GM19043 (cell line): ENCODE measurements at regions not wholly inside any gene's neighbourhood (a gene's known extent, or its start where the extent isn't known, plus 50 kb on each side); places are given as distances from the start of the nearest gene placed in this dataset.
A peak's percentile ranks its signal among the peaks of the same experiment; 100 is the strongest.

Experiments
- ATAC-seq: cut with Tn5 transposase; IDR thresholded peaks from one replicate; pipeline ENCODE4 v1.9.1; 2021; ENCODE audit warnings: low read depth; ENCODE audit not compliant: unreplicated experiment

DNA sequence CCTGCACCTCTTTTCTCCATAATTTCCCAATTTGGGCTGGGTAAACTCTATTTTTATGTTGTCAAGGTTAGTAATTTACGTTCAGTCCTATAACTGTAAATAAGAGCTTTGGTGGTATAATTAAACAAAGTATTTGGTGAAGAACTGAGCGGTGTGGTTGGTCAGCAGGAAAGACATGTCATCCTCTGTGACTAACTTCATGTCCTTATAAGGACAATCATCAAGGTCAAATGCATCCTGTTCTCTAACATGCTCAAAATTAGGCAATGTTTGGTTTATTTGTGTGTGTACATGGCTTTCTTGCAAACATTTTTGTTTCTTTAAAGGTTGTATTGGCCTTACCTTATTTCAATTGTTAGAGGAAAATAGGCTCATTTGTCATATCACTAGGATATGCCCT is 121.5 kb upstream of the NABP1 start:
- ATAC-seq: no peak

DNA sequence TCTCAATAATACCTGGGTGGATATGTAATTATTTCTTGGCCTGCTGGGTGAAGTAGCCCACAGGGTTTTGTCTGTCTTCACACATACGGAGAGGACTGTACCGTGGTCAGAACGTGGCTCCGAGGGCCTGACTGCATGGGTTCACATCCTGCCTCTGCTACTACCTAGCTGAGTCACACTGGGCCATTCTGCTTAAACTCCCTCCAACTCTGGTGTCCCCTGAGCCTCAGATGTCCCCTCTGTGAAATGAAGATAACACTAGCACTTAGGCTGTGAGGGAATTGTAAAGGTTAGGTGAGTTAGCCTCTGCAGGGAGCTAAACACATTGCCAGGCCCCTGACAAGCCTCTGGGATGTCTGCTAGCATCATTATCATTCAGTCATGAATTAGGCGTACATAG is 120.1 kb upstream of the NABP1 start:
- no peak for ATAC-seq

DNA sequence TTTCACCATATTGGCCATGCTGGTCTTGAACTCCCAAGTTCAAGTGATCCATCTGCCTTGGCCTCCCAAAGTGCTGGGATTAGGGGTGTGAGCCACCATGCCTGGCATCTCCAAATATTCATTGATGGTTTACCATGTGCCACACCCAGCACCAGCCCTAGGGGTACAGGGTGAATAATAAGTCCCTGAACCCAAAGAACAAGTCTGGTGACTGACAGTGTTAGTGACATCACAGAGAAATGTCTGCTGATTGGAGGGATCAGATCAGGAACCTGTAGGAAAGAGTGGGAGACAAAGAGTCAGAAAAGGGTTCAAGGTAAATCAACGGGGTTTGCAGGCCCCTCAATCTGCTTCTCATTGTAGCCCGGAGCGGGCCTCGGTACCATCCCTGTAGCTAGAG is 118.4 kb upstream of the NABP1 start:
- ATAC-seq: no peak

DNA sequence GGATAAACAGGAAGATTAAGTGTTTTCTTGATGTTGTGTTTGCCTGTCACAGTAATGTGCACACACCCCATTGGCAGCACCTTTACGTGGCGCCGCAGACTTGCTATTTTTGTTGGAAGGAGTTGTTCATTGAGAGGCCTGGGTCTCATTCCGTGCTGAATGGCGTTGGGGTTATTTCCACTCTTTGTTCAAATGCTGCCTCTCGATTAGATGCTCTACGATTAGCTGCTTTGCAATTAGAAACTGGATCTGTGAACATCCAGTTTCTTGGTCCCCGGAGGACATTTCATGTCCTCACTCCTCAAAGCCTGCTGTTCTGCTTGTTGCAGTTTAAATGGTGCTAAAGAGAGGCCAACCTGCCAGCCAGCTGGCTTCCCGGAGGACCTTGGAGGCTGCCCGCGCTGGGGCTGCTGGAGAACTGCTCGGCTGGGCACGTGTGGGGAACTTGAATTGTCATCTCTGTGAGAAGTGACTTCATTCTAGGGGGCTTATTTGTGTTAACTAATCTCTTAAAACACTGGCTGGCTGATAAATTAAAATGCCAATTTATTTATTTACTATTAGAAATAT is 117.4 kb upstream of the NABP1 start:
- ATAC-seq: no peak

DNA sequence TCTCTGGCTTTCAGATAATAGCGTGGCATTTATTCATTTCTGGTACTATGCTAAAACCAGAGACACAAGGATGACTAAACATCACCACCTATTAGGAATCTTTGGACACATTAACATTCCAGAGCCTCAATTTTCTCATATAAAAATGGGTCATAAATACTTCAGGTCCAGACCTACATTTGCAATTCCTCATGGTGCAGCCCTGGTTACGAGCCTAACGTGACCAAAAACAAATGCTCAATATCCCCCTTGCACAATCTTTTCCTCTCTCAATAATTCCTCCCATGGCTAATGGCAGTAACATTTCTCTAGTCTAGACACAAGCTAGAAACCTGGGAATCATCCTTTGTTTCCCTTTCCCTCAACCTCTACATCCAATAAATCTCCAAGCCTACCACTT is 112.8 kb upstream of the NABP1 start:
- ATAC-seq: no peak

DNA sequence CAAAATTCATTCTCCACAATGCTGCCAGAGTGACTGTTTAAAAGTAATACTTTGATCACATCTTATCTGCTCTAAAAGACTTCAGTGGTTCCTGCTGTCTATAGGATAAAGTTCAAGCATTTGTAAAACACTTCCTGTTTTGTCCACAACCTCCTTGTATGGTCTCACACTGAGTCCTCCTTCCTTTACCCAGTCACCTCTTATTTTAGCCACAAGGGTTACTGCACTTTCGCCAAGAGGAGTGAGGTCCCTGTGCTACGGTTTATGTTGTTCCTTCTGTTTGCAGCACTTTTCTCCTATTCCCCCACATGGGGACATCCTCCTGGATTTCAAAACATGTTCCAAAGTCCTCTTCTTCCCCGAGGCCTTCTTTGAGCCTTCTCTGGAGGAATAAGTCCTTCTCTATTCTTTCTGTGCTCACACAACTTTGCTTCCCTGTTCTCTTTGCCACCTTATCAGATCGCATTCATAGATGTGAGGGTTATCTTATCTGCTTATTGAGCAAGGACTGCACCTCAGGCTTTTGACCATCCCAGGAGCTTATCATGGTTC is 112.2 kb upstream of the NABP1 start:
- peak; percentile 62 for ATAC-seq

DNA sequence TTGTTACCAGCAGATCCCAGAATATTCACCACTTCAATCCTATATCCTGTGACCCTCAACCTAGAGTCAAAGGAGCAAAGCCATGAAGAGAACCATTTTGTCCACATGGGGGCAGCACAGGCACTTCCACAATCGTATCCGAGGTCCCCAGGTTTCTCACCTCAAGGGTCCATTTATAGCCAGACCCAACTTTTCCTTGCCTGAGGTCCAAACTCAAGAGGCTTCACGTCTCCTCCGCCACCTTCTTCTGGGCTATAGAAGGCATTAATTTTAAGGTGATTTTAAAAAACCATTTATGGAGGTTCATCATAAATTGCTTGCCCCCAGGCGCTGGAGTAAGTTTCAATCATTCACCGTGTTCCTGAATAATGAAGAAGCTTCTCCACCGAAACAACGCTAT is 111.6 kb upstream of the NABP1 start:
- peak; percentile 67 for ATAC-seq

DNA sequence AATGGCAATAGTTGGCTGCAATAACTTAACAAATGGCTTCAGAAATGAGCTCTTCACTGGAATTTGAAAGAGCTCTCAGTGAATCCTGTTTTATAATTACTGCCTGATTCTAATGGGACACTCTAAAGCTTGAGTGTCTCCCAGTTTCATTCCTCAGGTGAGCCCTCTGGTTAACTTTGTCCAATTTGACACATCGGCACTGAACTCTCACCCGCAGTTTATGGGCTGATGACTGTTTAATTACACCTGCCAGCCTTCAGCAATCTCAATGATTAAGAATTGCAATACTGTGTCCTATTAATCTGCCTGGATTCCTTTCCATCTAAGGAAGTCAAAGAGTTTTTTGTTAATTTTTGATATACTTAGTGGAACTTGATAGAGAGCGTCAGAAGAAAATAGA is 110.7 kb upstream of the NABP1 start:
- no peak for ATAC-seq

DNA sequence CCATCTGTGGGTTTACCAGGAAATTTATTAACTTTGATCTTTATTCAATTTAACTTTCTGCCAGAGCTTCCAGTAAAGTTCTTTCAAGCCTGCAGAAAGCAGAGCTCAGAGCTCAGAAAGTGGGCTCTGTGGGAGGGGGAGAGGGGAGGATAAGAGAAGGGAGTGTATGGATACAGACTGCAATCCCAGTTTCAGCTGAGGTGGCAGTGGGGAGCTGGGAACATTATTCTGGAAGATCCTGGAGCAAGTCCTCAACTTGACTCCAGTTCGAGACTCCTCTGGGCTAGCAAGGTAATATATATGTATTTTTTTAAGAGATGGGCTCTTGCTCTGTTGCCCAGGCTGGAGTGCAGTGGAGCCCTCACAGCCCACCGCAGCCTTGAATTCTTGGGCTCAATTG is 108.9 kb upstream of the NABP1 start:
- ATAC-seq: no peak

DNA sequence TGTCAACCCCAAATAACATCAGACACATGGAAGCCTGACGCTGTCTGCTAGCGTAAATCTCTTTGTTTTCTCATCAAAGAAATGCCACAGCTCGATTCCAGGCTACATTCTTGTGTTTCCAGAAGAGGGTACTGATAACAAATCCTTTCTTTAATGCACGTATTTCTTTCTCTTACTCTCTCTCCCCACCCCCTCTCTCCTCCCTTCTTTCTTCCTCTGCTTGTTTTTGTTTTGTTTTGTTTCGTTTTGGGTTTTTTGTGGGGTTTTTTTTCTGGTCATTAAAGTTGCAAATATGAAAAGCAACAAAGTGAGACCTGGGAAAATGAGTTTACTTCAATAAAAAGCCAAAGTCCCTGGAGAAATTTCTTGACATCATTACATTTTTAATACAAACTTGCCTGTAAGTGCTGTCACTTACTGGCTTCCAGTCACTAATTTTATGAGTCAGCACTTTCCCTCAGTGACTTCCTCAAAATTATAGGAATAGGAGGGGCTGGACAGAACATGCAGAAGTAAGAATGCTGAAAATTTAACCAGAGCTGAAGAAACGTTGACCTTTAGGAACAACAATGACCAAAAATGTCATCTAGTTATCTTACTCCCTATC is 106.7 kb upstream of the NABP1 start:
- peak; percentile 50 for ATAC-seq

DNA sequence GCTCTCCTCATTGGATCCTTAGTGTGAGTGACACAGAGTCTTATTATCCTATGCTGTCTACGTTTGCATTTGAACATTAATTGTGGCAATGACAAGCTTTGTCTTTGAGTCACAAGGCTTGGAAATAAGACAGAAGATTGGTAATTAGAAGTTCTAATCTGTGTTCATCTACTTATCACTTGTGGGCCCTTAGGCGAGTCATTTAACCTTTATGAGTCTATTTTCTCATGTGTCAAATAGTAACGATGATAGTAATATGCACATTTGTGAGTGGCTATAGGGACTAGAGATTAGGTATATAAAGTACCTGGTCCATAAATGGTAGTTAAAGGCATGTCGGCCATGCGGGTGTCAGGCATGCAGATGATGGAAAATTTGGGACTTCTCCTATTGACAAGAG is 105.6 kb upstream of the NABP1 start:
- no peak for ATAC-seq

DNA sequence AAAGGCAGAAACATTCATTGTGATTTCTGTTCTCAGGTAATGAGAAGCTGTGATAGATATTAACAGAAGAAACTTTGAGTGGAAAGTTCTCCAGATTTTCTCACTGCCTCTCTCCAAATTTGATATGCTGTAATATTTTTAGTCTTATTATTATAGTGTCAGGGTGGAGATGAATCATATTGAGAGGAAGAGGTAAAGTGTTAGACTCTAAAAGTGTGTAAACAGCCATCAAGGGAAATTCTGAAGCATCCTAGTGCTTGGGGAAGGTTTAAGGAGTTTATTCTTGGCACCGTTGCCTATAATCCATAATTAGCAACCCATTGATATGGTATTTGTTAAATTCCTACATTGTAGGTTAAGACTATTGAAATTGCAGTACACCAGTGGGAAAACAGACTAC is 104.7 kb upstream of the NABP1 start:
- ATAC-seq: no peak

DNA sequence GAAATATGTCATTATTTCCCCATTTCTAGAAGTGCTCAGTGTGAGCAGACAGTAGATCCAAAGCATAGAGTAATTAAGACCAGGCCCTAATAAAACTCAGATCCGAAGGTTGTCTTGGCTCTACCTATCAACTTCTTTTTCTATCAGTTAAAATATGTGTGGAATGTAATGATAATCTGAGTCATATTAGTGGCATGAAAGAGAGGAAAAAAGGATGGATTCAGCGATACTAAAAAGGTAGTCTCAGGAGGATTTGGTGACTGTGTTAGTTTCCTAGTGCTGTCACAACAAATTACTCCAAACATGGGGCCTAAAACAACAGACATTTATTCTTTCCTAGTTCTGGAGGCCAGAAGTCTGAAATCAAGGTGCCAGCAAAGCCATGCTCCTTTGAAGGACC is 103.7 kb upstream of the NABP1 start:
- no peak for ATAC-seq

DNA sequence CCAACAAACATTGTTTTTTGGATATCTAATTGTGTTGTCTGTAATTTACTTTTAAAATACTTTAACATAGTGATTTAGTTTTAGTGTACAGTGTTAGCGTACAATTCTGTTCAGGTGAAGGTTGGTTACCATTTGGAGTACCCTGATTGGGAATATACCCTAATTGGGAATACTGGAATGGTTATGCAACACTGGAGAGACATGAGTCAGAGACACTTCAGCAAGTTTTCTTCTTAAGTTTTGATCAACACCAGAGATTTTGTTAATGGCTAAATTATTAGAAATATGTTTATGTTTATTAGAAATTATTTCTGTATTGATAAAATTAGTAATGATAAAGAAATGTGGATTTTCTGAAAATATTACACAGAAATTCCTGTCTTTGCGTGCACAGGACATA is 100.3 kb upstream of the NABP1 start:
- ATAC-seq: no peak

DNA sequence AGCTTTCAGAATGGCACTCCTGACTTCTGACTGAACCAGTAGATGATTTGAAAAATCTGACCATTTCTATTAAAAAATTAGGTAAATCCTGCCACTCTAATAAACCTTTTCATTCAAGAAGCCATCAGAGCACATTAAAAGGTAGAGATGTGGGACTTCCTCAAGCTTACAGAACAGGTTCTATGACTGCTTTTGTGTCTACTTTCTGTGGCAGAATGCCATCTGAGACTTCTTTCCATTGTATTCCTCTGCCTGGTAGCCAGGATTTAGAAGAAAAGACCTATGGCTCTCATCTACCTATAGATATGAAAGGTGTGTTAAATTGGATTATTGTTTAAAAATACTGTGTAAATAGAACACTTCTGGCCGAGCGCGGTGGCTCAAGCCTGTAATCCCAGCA is 99.9 kb upstream of the NABP1 start:
- no peak for ATAC-seq

DNA sequence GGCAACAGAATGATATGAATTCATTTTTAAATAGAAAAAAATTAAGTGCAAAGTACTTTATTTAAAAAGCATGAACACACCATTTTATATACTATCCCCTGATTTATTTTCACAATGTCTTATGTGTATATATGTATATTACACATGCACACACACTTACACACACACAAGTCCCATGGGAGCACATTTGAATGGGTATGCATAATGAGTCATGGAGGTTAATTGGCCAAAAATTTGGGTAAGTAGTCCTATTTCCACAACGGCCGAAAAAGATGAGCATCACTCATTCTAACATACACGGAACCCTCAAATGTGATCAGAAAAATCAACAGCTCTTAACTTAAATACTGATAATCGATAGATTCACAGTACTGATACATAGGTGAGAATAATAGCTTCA is 97.4 kb upstream of the NABP1 start:
- no peak for ATAC-seq

DNA sequence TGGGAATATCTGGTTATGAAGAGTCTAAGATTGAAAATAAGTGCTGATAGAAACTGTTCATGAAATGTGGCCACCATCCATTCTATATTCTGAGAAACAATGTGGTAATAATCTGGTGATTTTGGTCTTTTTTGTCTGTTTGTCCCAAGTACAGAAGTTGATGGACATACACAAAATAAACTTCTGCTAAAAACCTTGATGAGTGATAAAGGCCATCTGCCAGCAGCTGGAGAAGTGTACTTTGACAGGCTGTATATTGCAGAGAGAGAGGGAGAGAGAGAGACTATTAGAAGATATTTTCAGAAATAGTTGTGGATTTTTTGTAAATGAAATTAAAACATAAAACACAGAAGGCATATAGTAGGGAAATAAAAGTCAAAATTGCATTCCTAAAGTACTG is 96.9 kb upstream of the NABP1 start:
- ATAC-seq: no peak

DNA sequence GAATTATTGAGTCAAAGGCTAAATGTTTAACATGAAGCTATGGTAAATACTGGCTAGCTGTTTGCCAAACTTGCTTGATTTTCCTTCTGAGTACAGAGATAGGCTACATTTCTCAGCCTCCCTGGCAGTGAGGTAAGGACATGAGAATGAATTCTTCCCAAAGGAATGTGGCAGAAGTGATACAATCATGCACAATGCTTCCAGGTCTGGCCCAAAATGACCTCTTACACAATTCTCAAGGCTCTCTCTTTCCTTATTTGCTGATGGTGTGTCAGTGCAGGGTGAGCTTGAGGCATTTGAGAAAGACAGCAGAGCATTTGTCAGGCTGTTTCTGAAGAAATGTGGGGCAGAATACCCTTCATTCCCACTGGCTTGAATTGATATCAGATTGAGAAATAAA is 95.6 kb upstream of the NABP1 start:
- no peak for ATAC-seq

DNA sequence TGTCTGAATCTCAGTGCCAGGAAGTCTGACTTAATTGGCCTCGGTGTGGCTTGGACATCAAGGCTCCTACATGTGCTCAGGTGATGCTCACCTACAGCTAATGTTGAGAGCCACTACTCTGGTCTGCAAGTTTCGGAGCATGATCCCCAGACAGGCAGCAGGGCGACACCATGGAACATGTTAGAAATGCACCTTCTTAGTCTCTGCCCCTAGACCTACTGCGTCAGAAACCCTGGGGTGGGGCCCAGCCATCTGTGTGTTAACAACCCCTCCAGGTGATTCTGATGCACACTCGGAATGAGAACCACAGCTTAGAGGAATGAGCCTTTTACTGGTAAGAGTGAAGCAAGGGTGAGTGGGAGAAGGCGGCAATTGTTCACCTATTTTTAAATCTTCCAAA is 86.9 kb upstream of the NABP1 start:
- ATAC-seq: no peak

DNA sequence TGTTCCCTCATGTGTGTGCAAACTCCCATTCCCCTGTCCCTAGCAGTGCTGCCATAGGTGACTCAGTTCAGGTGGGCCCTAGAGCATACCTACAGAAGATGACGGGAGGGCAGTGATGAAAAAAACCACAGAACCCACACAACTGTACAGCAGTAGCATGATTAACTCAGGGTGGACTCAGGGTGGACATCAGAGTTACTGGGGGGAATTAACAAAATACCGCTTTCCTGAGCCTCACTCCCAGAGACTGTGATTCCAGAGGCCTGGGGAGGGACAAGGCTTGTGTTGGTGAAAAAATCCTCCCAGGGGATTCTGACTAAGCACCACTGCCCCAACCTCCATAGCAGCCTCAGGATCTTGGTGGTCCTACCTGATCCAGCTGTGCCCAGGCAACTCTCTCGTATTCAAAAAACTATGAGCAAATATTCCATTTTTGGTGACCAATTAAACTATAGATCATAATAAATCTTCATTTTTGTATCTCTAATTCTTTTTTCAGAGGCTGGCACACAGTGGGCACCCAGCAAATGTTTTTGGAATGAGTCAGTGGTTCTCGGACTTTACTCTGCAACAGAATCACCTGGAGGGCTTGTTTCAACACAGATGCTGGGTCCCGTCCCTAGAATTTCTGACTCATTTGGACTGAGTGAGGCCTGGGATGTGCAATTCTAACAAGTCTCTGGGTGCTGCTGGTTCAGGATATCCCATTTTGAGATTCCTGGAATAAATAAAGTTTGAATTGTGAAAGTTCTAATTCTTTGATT is 84.1 kb upstream of the NABP1 start:
- no peak for ATAC-seq

DNA sequence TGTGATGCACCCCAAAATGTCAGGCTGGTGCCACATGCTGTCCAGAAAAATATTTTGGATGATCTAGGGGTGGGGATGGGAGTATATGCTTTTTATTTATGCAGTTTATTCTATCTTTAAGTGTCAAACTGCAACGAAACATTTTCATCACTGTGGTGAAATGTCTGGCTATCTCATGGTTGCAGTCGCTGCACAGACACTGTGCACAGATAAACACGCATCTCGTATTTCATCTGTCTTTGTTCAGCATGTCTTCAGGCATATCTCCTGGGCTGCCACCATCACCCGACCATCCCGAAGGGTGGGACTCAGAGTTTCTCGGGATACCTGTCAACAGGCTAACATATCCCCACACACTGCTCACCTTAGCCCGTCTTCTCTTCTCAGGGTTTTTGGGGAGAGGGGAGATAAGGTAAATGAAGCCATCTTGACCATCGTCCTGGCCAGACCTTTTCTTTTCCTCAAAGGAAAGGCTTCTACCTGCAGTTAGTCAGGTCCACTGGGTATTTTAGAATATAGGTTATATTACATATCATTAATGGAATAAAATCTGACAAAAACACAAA is 80.7 kb upstream of the NABP1 start:
- ATAC-seq: no peak

DNA sequence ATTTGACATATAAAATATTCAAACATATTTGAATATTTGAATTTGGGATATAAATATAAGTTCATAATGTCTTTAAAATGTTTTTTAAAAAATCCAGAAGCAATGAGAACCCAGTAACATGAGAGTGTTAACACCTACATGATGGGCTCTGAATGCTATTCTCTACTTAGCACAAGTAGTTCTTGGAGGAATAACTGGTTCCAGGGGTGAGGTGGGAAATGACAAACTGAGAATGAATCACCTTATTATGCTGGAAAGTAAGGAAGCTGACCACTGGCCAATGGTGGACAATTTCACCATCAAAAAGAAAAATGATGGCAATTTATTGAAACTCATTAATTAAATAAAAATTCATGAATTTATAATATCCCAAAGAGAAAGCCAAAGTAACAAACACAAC is 79.6 kb upstream of the NABP1 start:
- ATAC-seq: no peak
